WTC11 (cell line): ENCODE measurements at regions not wholly inside any gene's neighbourhood (a gene's known extent, or its start where the extent isn't known, plus 50 kb on each side); places are given as distances from the start of the nearest gene placed in this dataset.

Source experiments
- CREB1 ChIP-seq: sonication (generic); formaldehyde crosslinking; IDR thresholded peaks from 2 replicates; pipeline ENCODE4 v1.8.0; 2023; ENCODE audit warnings: mild to moderate bottlenecking, missing genetic modification reagents
- ELF4 ChIP-seq: sonication (generic); formaldehyde crosslinking; IDR thresholded peaks from 2 replicates; pipeline ENCODE4 v1.8.1; 2022; ENCODE audit warnings: low read depth, mild to moderate bottlenecking, moderate library complexity, missing genetic modification reagents
- ESRRA ChIP-seq: sonication (generic); formaldehyde crosslinking; IDR thresholded peaks from 2 replicates; pipeline ENCODE4 v1.8.1; 2022; ENCODE audit warnings: mild to moderate bottlenecking, missing genetic modification reagents, borderline replicate concordance
- ZBTB21 ChIP-seq: sonication (generic); formaldehyde crosslinking; IDR thresholded peaks from 2 replicates; pipeline ENCODE4 v1.8.1; 2023; ENCODE audit warnings: mild to moderate bottlenecking, missing genetic modification reagents, borderline replicate concordance
- TF ChIP-seq, protein P1 (sequence below): fragments of 200-600 bp; IDR thresholded peaks from 2 replicates; pipeline ENCODE4 v1.8.0; 2022; ENCODE audit warnings: antibody characterized with exemption
- TF ChIP-seq, protein P2 (sequence below): sonication (generic); formaldehyde crosslinking; IDR thresholded peaks from 2 replicates; pipeline ENCODE4 v1.8.1; 2023; ENCODE audit warnings: mild to moderate bottlenecking, missing genetic modification reagents
- TF ChIP-seq, protein P3 (sequence below): sonication (generic); formaldehyde crosslinking; IDR thresholded peaks from 2 replicates; pipeline ENCODE4 v1.8.0; 2022; ENCODE audit warnings: missing genetic modification reagents
- TF ChIP-seq, protein P4 (sequence below): fragments of 250-450 bp; sonication (Bioruptor Pico); IDR thresholded peaks from 2 replicates; pipeline ENCODE4 v1.9.0; 2021; ENCODE audit warnings: mild to moderate bottlenecking
- TF ChIP-seq, protein P5 (sequence below): sonication (generic); formaldehyde crosslinking; IDR thresholded peaks from 2 replicates; pipeline ENCODE4 v1.8.1; 2023; ENCODE audit warnings: mild to moderate bottlenecking, missing genetic modification reagents, moderate library complexity
- TF ChIP-seq, protein P6 (sequence below): sonication (generic); formaldehyde crosslinking; IDR thresholded peaks from 2 replicates; pipeline ENCODE4 v1.8.1; 2022; ENCODE audit warnings: low read depth, missing genetic modification reagents, borderline replicate concordance
- TF ChIP-seq, protein P7 (sequence below): sonication (generic); formaldehyde crosslinking; conservative IDR thresholded peaks from 2 replicates; pipeline ENCODE4 v1.8.1; 2022; ENCODE audit warnings: mild to moderate bottlenecking, missing genetic modification reagents
- TF ChIP-seq, protein P8 (sequence below): sonication (generic); formaldehyde crosslinking; IDR thresholded peaks from 2 replicates; pipeline ENCODE4 v1.8.1; 2022; ENCODE audit warnings: mild to moderate bottlenecking, moderate library complexity, missing genetic modification reagents
- TF ChIP-seq, protein P9 (sequence below): sonication (generic); formaldehyde crosslinking; IDR thresholded peaks from 2 replicates; pipeline ENCODE4 v1.8.0; 2022; ENCODE audit warnings: mild to moderate bottlenecking, missing genetic modification reagents
- TF ChIP-seq, protein P10 (sequence below): sonication (generic); formaldehyde crosslinking; conservative IDR thresholded peaks from 2 replicates; pipeline ENCODE4 v1.8.1; 2023; ENCODE audit warnings: mild to moderate bottlenecking, low read depth, missing genetic modification reagents, moderate library complexity

DNA sequence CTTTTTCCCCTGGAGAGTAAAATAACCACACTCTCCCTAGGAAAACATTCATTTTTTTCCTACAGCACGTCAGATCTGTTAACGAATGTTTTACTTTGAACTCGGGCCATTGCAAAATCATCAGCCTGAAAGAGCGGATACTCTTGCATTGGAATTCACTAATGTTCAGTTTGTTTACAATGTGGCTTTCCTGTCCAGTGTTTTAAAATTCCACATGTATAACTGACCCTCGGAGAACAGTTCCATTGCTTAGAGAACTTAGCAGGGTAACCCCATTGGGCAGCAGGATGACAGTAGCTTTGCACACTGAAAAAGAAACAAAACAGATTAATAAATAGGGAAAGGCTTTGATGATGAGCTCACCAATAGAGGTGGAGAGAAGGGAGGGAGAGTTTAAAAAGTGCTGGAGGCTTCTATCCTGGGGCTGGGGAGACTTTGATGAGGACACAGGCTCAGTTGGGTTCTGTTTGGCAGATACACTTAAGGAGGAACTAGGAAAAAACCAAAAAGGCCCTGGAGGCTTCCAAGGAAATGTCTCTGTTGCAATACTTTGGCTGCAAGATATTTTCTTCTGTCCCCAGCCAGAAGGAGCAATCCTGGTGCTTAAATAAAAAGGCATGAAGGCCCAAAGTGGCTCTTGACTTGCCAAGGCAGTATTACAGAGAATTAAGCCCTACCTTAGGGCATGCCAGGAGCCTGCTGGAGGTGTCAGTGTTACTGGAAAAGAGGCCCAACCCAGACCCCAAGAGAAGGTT, 143.1 kb downstream of the ARSF start:
- TF ChIP-seq ZBTB21 (CRISPR knock-in tag) (no peak), ELF4 (no peak), ESRRA (no peak), CREB1 (CRISPR knock-in tag) (no peak)
- TF ChIP-seq, protein P1, sequence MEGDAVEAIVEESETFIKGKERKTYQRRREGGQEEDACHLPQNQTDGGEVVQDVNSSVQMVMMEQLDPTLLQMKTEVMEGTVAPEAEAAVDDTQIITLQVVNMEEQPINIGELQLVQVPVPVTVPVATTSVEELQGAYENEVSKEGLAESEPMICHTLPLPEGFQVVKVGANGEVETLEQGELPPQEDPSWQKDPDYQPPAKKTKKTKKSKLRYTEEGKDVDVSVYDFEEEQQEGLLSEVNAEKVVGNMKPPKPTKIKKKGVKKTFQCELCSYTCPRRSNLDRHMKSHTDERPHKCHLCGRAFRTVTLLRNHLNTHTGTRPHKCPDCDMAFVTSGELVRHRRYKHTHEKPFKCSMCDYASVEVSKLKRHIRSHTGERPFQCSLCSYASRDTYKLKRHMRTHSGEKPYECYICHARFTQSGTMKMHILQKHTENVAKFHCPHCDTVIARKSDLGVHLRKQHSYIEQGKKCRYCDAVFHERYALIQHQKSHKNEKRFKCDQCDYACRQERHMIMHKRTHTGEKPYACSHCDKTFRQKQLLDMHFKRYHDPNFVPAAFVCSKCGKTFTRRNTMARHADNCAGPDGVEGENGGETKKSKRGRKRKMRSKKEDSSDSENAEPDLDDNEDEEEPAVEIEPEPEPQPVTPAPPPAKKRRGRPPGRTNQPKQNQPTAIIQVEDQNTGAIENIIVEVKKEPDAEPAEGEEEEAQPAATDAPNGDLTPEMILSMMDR = no peak
- TF ChIP-seq, protein P2, sequence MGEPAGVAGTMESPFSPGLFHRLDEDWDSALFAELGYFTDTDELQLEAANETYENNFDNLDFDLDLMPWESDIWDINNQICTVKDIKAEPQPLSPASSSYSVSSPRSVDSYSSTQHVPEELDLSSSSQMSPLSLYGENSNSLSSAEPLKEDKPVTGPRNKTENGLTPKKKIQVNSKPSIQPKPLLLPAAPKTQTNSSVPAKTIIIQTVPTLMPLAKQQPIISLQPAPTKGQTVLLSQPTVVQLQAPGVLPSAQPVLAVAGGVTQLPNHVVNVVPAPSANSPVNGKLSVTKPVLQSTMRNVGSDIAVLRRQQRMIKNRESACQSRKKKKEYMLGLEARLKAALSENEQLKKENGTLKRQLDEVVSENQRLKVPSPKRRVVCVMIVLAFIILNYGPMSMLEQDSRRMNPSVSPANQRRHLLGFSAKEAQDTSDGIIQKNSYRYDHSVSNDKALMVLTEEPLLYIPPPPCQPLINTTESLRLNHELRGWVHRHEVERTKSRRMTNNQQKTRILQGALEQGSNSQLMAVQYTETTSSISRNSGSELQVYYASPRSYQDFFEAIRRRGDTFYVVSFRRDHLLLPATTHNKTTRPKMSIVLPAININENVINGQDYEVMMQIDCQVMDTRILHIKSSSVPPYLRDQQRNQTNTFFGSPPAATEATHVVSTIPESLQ (CRISPR knock-in tag) = no peak
- TF ChIP-seq, protein P3, sequence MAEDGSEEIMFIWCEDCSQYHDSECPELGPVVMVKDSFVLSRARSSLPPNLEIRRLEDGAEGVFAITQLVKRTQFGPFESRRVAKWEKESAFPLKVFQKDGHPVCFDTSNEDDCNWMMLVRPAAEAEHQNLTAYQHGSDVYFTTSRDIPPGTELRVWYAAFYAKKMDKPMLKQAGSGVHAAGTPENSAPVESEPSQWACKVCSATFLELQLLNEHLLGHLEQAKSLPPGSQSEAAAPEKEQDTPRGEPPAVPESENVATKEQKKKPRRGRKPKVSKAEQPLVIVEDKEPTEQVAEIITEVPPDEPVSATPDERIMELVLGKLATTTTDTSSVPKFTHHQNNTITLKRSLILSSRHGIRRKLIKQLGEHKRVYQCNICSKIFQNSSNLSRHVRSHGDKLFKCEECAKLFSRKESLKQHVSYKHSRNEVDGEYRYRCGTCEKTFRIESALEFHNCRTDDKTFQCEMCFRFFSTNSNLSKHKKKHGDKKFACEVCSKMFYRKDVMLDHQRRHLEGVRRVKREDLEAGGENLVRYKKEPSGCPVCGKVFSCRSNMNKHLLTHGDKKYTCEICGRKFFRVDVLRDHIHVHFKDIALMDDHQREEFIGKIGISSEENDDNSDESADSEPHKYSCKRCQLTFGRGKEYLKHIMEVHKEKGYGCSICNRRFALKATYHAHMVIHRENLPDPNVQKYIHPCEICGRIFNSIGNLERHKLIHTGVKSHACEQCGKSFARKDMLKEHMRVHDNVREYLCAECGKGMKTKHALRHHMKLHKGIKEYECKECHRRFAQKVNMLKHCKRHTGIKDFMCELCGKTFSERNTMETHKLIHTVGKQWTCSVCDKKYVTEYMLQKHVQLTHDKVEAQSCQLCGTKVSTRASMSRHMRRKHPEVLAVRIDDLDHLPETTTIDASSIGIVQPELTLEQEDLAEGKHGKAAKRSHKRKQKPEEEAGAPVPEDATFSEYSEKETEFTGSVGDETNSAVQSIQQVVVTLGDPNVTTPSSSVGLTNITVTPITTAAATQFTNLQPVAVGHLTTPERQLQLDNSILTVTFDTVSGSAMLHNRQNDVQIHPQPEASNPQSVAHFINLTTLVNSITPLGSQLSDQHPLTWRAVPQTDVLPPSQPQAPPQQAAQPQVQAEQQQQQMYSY (CRISPR knock-in tag) = no peak
- TF ChIP-seq, protein P4, sequence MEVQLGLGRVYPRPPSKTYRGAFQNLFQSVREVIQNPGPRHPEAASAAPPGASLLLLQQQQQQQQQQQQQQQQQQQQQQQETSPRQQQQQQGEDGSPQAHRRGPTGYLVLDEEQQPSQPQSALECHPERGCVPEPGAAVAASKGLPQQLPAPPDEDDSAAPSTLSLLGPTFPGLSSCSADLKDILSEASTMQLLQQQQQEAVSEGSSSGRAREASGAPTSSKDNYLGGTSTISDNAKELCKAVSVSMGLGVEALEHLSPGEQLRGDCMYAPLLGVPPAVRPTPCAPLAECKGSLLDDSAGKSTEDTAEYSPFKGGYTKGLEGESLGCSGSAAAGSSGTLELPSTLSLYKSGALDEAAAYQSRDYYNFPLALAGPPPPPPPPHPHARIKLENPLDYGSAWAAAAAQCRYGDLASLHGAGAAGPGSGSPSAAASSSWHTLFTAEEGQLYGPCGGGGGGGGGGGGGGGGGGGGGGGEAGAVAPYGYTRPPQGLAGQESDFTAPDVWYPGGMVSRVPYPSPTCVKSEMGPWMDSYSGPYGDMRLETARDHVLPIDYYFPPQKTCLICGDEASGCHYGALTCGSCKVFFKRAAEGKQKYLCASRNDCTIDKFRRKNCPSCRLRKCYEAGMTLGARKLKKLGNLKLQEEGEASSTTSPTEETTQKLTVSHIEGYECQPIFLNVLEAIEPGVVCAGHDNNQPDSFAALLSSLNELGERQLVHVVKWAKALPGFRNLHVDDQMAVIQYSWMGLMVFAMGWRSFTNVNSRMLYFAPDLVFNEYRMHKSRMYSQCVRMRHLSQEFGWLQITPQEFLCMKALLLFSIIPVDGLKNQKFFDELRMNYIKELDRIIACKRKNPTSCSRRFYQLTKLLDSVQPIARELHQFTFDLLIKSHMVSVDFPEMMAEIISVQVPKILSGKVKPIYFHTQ (CRISPR knock-in tag) = no peak
- TF ChIP-seq, protein P5, sequence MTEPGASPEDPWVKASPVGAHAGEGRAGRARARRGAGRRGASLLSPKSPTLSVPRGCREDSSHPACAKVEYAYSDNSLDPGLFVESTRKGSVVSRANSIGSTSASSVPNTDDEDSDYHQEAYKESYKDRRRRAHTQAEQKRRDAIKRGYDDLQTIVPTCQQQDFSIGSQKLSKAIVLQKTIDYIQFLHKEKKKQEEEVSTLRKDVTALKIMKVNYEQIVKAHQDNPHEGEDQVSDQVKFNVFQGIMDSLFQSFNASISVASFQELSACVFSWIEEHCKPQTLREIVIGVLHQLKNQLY (CRISPR knock-in tag) = no peak
- TF ChIP-seq, protein P6, sequence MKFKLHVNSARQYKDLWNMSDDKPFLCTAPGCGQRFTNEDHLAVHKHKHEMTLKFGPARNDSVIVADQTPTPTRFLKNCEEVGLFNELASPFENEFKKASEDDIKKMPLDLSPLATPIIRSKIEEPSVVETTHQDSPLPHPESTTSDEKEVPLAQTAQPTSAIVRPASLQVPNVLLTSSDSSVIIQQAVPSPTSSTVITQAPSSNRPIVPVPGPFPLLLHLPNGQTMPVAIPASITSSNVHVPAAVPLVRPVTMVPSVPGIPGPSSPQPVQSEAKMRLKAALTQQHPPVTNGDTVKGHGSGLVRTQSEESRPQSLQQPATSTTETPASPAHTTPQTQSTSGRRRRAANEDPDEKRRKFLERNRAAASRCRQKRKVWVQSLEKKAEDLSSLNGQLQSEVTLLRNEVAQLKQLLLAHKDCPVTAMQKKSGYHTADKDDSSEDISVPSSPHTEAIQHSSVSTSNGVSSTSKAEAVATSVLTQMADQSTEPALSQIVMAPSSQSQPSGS (CRISPR knock-in tag) = no peak
- TF ChIP-seq, protein P7, sequence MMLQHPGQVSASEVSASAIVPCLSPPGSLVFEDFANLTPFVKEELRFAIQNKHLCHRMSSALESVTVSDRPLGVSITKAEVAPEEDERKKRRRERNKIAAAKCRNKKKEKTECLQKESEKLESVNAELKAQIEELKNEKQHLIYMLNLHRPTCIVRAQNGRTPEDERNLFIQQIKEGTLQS (CRISPR knock-in tag) = no peak
- TF ChIP-seq, protein P8, sequence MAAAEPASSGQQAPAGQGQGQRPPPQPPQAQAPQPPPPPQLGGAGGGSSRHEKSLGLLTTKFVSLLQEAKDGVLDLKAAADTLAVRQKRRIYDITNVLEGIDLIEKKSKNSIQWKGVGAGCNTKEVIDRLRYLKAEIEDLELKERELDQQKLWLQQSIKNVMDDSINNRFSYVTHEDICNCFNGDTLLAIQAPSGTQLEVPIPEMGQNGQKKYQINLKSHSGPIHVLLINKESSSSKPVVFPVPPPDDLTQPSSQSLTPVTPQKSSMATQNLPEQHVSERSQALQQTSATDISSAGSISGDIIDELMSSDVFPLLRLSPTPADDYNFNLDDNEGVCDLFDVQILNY (CRISPR knock-in tag) = no peak
- TF ChIP-seq, protein P9, sequence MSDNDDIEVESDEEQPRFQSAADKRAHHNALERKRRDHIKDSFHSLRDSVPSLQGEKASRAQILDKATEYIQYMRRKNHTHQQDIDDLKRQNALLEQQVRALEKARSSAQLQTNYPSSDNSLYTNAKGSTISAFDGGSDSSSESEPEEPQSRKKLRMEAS (CRISPR knock-in tag) = no peak
- TF ChIP-seq, protein P10, sequence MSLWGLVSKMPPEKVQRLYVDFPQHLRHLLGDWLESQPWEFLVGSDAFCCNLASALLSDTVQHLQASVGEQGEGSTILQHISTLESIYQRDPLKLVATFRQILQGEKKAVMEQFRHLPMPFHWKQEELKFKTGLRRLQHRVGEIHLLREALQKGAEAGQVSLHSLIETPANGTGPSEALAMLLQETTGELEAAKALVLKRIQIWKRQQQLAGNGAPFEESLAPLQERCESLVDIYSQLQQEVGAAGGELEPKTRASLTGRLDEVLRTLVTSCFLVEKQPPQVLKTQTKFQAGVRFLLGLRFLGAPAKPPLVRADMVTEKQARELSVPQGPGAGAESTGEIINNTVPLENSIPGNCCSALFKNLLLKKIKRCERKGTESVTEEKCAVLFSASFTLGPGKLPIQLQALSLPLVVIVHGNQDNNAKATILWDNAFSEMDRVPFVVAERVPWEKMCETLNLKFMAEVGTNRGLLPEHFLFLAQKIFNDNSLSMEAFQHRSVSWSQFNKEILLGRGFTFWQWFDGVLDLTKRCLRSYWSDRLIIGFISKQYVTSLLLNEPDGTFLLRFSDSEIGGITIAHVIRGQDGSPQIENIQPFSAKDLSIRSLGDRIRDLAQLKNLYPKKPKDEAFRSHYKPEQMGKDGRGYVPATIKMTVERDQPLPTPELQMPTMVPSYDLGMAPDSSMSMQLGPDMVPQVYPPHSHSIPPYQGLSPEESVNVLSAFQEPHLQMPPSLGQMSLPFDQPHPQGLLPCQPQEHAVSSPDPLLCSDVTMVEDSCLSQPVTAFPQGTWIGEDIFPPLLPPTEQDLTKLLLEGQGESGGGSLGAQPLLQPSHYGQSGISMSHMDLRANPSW (CRISPR knock-in tag) = no peak
